ENCODE measurements at regions not wholly inside any gene's neighbourhood (a gene's known extent, or its start where the extent isn't known, plus 50 kb on each side); places are given as distances from the start of the nearest gene placed in this dataset.
"Not testable (repeated sequence)": the region's sequence is repeated elsewhere in the genome, so short reads cannot be mapped to it uniquely, and the experiment has no call there.

DNA sequence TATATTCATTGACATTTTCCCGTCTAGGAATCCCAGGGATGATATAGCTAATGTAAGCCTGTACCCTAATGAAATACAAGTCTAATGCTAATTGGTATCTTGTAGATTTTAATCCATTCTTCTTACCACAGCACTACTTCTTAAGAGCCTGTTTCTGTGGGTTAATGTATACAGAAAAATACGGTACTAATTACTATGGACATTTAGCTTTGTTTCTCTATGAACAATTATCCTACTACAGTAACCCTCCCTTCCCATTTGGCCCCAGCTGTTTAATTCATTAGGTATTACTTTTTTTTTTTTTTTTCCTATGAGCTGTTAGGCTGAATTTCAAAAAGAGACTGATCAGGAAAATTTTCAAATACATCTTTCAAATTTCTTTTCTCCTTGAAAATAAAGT, 245.1 kb upstream of the SLC7A11 start:
- no peak for DNase-seq

DNA sequence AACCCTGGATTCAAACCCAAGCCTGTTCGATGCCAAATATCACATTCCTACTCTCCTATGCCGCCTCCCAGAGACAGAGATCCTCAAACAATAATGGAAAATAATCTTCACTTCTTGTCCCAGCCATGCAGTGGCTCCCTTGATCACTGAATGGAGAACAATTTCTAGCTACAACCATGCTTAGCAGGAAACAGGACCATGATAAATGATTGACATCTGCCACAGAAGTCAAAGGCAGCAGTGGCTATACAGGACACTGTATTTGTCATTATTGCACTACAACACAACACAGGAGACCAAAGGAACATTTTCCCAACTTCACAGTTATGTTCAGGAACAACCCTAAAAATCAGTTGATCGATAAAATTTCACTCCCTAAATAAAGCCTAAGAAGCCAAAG, 243.3 kb upstream of the SLC7A11 start:
- no peak for DNase-seq

DNA sequence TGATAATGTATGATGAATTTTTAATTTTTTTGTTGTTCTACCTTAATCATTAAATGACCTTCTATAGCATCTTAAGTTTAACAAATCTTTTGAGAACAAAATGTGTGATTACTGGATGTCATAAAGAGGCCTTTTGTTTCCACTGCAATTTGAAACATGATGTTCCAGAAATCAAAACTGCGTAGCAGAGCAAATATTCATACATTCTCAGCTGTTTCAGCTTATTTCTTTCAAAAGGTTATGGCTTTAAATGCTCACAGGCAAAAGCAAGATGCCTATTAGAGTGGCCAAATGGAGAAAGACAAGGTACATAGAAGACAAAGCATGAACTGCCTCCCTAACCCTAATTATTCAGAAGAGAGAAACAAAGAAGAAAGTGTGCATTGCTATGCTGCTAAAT, 233.0 kb upstream of the SLC7A11 start:
- no peak for DNase-seq

DNA sequence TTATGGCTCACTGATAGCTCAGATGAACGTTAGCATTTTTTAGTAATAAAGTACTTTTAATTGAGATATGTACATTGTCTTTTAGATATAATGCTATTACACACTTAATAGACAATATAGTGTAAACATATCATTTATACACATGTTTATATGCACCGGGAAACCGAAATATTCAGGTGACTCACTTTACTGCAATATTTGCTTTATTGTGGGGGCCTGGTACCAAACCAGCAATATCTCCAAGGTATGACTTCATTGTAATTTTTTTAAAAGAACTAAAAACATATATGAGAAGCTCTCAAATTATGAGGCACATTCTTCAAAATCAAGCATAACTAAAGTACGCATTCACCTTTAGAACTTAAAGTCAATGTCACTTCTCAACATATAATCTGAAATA, 231.2 kb upstream of the SLC7A11 start:
- DNase-seq: no peak

DNA sequence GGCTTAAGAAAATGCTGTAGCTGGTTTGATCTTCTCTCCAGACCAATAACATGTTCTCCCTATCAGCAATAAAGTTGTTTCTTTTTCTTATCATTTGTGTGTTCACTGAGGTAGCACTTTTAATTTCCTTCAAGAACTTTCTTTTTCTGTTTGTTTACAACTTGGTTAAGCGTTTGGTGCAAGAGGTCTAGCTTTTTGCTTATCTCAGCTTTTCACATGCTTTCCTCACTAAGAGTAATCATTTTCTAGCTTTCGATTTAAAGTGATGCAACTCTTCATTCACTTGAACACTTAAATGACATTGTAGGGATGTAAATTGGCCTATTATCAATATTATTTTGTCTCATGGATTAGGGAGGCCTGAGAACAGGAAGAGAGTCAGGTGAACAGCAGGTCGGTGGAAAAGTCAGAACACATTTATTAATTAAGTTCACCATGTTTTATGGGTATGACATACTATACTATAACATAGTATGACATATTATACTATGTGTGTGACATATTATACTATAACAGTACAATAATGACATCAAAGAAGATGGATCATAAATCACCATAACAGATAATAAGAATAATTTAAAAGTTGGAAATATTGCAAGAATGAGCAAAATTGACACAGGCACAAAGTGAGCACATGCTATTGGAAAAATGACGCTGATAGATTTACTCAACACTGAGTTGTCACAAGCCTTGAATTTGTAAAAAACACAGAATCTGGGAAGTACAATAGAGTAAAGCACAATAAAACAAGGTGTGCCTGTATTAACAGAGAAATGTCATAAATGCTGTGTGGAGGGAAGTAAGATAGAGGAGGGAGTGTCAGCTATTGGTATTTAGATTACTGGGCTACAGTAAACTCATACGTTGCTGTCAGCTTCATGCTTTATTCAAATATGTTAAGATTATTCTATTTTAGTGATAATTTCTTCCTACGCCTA, 218.6 kb upstream of the SLC7A11 start:
- no peak for DNase-seq

DNA sequence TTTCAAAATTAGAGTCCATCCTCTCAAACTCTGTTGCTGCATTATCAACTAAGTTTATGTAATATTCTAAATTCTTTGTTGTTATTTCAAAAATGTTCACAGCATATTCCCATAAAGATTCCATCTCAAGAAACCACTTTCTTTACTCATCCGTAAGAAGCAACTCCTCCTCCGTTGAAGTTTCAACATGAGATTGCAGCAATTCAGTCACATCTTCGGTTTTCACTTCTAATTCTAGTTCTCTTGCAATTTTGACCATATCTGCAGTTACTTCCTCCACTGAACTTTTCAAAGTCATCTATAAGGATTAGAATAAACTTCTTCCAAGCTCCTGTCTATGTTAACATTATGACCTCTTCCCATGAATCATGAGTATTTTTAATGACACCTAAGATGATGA, 216.6 kb upstream of the SLC7A11 start:
- no peak for DNase-seq

DNA sequence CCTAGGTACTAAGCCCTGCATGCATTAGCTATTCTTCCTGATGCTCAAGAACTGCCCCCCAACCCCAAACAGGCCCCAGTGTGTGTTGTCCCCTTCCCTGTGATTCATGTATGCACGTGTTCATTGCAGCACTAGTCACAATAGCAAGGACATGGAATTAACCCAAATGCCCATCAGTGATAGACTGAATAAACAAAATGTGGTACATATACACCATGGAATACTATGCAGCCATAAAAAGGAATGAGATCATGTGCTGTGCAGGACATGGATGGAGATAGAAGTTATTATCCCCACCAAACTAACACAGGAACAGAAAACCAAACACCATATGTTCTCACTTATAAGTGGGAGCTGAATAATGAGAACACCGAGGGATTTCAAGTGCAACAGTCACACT, 214.2 kb upstream of the SLC7A11 start:
- DNase-seq: not testable (repeated sequence)

DNA sequence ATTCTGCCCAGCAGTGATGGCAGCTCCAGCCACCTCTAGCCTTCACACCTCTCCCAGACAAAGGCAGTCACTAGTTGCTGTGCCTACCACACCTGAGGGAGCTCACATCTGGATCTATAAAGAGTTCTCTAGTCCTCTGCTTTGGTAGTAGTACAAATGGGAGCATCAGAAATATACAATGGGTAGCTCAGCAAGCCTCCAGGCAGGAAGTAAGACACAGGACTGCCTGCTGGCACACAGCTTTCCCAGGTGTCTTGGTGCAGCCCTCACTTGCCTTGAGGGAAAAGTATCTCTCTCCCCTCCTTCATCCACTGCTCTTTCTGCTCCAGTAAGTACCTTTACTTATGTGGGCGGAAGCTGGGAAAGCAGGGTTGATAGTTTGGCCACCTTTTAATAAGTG, 212.9 kb upstream of the SLC7A11 start:
- DNase-seq: no peak

DNA sequence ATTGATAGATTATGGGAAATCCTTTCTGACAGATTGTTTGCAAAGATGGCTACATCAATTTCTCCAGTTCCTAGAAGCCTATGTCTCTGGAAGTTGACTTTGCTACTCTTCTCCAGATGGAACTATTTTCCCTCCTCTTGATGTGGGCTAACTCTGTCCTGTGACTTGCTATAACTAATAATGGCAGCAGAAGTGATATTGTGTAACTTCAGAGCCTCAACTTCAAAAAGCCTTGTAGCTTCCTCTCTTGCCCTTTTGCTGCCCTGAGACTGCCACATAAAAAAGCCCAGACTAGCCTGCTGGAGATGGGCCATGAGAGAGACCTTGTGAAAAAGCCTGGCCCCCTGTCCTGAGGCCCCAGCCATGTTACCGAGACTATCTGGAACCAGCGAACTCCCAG, 210.7 kb upstream of the SLC7A11 start:
- DNase-seq: no peak

DNA sequence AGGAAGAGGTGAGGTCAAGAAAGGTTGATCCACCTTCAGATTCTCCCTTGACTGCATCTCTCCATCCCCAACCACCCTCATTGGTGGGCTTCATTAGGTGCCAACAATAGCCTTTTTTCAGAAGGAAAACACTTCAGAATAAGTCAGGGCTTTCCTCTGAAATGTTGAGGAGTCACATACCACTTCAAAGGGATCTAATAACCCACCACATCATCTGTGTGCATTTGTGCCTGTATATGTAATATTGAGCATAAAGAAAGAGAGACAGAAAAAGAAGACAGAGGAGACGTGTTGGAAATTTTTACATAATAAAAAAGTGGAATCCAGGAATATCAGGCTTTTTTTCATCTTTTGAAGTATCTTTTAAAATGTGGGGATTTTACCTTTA, 209.1 kb upstream of the SLC7A11 start:
- no peak for DNase-seq

DNA sequence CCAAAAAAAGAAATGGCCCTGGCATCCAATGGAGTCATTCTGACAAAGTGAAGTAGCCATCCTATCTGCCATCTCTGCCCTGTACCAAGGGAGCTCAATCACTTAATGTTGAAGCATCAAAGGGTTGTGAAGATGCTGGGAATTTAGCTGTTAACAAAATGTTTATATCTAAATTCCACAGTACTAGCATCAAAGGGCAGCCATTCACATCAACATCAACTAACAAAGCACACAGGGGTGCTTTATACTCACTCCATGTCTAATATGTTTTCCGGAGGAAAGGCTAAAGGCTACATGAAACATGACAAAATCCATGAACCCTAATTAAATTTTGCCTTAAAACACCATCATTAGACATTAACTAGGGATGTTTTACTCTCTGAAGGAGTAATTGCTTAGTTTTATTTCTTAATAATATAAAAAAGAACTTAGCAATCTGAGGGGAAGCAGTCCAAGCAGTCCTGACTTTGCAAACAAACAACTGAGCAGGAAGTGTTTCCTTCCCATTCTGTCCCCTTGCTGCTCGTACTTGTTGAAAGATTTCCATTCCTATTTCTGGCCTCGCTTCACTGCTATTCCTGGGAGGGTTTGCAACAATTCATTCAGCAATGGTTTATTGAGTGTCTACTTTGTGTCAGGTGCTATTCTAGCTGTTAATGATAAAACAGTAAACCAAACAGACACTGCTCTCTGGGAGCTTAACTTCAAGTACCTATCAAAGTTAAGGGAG, 208.6 kb upstream of the SLC7A11 start:
- DNase-seq: no peak

DNA sequence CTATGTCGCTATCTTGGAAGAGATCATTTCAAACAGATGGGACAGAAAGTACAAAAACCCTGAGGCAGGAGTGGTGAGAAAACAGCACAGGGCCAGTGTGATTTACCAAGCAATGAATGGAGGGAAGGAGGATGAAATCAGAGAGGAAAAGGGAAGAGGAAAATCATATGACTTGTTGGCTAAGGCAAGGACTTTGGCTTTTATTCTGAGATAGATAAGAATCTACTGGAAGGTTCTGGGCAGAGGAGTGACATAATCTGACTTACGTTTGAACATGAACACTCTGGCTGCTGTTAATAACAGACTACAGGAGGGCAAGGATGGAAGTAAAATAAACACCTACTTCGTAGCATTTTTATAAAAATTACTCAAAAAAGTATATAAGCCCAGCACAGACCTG, 207.8 kb upstream of the SLC7A11 start:
- DNase-seq: no peak

DNA sequence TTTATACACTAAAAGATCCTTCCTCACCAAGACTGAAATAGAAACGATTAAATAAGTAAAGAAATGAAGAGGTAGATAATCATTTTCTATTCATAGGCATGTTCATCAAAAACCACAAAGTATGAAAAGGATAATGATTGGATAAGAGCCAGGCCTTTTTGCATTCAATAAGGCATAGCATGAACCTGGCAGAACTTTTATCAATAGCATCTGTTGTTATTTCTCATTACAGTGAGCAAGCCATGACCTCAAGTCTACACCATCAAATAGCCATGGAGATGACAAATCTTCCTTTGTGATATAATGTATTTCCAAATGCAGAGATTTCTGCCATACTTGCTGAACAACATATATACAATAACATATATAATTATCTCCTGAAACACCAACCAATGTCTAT, 206.0 kb upstream of the SLC7A11 start:
- no peak for DNase-seq

DNA sequence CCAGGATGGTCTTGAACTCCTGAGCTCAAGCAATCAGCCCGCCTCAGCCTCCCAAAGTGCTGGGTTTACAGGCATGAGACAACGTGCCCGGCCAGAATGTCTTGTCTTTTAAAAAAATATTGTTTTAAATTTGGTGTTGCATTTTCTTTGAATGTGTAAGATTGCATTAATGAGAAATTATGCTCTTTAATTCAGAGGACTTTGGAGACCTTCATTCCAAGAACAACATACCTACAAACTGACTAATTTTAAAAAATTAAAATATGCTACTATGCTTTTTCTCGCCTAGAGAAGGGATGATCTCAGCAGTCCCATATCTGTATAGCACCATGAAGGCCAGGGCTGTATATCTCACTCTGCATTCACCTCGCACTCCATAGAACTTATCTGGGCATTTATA, 204.3 kb upstream of the SLC7A11 start:
- no peak for DNase-seq

DNA sequence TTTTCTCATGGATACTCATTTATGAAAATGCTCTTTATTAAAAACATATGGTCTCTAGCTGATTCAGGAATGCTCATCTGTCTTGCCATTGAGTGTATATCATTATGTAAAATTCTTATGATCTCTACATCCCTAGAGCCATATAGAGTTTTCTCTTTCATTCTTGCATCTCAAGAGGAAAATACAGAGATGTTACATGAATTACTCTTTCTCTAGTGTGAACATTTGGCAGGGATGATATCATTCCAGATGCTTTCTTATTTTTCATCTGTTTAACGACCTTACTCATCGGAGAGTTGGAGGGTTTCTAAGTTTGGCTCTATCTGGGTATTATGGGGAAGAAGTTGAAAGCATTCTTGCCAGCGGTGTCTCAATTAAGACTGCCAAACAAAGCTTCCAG, 202.9 kb upstream of the SLC7A11 start:
- DNase-seq: no peak

DNA sequence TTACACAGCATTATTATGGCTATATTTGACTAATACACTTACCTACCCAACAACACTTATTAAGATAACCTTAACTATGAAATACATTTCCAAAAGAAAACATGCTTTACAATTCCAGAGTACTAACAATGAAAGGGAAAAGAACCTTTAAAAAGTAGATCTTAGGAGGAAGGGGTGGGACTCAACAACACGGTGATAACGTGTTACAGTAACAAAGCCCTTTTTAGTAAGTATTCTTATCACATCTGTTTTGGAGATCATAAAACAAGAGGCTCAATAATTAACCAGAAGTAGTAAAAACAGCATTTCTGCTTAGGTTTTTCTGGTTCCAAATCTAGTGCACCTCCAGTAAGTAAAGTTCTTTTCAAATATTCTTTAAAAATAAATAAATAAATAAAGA, 202.1 kb upstream of the SLC7A11 start:
- no peak for DNase-seq

DNA sequence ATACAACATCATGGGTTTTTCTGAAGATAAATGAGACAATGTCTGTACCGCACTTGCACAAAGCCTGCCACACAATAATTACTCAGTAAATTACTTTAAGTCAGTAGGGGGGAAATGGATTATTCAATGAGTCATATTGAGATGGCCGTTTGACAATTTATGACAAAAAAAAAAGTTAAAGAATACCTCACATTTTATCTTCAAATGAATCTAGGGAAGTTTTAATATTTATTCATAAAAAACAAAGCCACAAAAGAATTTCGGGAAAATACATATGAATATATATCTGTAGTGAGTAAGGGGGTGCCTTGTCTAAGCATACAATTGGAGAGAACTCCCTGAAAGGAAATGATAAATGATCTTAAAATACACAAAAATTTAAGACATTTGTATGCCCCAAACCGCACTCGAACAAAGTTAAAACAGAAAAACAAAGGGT, 197.0 kb upstream of the SLC7A11 start:
- DNase-seq: no peak

DNA sequence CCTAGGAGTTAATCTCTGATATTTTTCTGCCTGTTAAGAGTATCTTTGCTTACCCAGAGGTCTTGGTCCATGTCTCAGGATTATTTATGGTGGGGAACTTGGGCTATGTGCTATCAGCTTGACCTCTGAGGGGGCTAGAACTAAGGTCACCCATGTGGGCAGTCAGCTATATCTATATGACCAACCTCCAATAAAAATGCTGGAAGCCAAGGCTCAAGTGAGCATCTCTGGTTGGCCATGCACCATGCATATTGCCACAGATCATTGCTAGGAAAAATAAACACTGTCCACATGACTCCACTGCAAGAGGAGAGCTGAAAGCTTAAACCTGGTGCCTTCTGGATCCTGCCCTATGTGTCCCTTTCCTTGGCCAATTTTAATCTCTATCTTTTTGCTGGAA, 196.5 kb upstream of the SLC7A11 start:
- no peak for DNase-seq

DNA sequence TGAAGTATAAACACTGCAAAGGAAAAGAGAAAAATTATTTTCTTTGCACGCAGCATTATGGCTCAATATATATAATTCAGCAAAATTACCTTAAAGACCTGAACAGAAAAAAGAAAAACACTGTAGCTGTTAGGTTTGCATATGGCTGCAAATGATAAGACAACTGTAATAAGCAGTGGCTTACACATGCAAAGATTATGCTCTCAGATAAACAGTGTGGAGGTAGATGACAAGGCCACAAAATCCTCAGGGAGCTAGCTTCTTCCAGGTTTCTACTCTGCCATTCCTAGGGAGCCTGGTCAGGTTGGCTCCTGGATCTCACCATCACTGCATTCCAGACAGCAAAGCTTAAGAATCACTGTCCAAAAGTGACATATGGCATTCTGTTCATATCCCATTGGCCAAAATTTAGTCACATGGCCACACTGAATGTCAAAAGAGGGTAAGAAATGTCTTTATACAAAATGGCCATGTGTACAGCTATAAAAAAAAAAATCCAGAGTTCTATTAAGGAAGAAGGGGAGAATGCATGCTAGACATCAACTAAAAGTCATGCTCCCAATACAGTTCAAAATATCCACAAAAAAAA, 195.2 kb upstream of the SLC7A11 start:
- no peak for DNase-seq

DNA sequence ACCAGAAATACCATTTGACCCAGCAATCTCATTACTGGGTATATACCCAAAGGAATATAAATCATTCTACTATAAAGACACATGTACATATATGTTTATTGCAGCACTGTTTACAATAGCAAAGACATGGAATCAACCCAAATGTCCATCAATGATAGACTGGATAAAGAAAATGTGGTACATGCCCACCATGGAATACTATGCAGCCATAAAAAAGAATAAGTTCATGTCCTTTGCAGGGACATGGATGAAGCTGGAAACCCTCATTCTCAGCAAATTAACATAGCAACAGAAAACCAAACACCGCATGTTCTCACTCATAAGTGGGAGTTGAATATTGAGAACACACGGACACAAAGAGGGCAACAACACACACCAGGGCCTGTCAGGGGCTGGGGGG, 193.6 kb upstream of the SLC7A11 start:
- not testable (repeated sequence) for DNase-seq

DNA sequence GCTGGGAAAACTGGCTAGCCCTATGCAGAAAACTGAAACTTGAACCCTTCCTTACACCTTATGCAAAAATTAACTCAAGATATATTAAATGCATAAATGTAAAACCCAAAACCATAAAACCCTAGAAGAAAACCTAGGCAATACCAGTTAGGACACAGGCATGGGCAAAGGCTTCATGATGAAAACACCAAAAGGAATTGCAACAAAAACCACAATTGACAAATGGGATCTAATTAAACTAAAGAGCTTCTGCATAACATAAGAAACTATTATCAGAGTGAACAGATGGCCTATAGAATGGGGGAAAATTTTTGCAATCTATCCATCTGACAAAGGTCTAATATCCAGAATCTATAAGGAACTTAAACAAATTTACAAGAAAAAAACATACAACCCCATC, 192.9 kb upstream of the SLC7A11 start:
- not testable (repeated sequence) for DNase-seq

DNA sequence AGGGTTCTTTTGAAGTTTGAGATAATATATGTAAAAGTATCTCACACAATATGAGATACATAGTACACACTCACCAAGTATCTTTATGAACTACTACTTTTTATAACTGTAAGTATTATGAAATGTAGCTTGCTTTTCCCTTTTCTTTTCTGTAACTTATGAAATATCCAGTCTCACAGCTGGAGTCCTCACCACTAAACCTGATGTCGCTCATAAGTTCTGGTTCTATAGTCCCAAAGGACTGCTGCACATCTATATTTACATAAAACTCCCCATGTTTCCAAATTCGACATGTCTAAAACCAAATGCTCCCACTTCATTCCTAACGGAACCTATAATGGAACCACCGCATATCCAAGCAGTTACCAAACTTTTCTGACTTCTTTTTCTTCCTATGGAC, 186.5 kb upstream of the SLC7A11 start:
- DNase-seq: no peak

DNA sequence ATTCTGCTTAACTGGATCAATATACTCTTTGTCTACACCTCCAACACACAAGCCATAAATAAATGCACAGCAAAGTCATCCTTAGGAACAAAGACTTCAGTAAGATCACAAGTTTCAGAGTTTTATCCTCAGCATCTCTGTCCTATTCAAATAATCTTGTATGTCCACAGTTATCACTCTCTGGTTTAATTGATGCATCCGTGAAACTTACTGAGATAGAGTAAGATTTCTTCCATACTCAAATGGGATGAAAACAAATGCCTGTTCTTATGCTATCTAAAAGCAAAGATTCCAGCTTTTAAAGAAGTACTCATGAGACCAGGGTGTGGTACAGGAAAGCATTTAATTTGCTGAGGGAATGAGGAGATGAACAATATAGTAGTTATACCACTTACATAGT, 184.6 kb upstream of the SLC7A11 start:
- DNase-seq: no peak

DNA sequence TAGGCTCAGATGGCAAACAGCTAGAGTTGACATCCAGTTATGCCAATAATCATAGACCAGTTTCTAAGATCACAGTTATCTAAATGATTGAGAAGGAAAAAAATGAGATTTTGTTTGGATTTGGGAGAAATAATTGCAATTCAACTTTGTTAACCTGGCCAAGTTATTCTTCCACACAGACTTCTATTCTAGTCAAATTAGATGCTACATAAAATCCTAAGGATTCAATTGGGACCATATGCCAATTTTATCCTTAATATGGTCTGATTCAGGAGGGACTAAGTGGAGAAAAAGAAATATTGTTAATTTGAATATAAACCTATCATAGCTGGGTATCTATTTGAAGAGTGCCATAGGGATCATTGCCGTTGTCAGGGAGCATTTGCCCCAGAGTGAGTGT, 178.3 kb upstream of the SLC7A11 start:
- DNase-seq: no peak
